DND-41 (cell line): ENCODE measurements at regions not wholly inside any gene's neighbourhood (a gene's known extent, or its start where the extent isn't known, plus 50 kb on each side); places are given as distances from the start of the nearest gene placed in this dataset.
"Not testable (repeated sequence)": the region's sequence is repeated elsewhere in the genome, so short reads cannot be mapped to it uniquely, and the experiment has no call there.

Source experiments
- CTCF ChIP-seq: IDR thresholded peaks from 2 replicates; pipeline ENCODE4 v1.5.1; 2012; ENCODE audit warnings: borderline replicate concordance, low read length, moderate library complexity, mild to moderate bottlenecking; ENCODE audit not compliant: poor library complexity, severe bottlenecking; ENCODE audit errors: extremely low read depth
- EZH2 ChIP-seq: IDR thresholded peaks from 3 replicates; pipeline ENCODE4 v1.6.1; 2012; ENCODE audit warnings: borderline replicate concordance, low read depth, mild to moderate bottlenecking, moderate library complexity, low read length, inconsistent platforms; ENCODE audit not compliant: severe bottlenecking

GRCh38 chr12:43193096-43193495 is 358.9 kb downstream of the ADAMTS20 start:
- not testable (repeated sequence) for TF ChIP-seq CTCF, EZH2
